ENCODE measurements at regions not wholly inside any gene's neighbourhood (a gene's known extent, or its start where the extent isn't known, plus 50 kb on each side); places are given as distances from the start of the nearest gene placed in this dataset.

DNA sequence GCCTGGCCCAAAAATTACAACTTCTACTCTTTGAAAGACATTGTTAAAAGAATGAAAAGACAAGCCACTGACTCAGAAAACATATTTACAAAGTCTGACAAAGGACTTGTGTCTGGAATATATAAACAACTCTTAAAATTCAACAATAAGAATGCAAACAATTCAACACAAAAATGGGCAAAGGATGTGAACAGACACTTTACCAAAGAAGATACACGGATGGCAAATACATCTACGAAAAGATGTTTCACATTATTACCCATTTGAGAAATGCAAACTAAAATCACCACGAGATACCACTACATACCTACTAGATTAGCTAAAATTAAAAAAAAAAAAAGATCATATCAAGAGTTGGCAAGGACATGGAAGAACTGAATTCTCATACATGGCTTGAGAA is 80.8 kb upstream of the METRNL start:
- Mint-ChIP-seq H3K27ac (ENCODE audit: unreplicated experiment) (no peak overlapping the region), H3K4me3 (ENCODE audit: low read depth, unreplicated experiment) (no peak overlapping the region), H3K36me3 (ENCODE audit: insufficient read depth, unreplicated experiment) (no peaks in the 10 kb centered on the region), H3K4me1 (ENCODE audit: low read depth, unreplicated experiment) (no peaks in the 10 kb centered on the region), H3K9me3 (ENCODE audit: low read depth, unreplicated experiment) (peaks cover 9% of the 10 kb centered on the region), H3K27me3 (ENCODE audit: unreplicated experiment) (no peaks in the 10 kb centered on the region)
- intact Hi-C loops (cut with micrococcal nuclease; ENCODE audit: unreplicated experiment), result no loop called here
- CTCF ChIA-PET, result interaction anchor here (1.3 kb wide), 1 partner anchor 13 kb away, joined by 3 read pairs; no protein-coding TSS in a partner anchor
- no TSS peak for BruUV-seq (replicated peaks)
- no peak for TF ChIP-seq CTCF (IDR thresholded peaks at IDR 0.05; ENCODE audit: unreplicated experiment)
- DNase-seq, result no peak

GRCh38 chr17:83000738-83001137 is 78.7 kb upstream of the METRNL start:
- CTCF ChIA-PET, result no interaction called here
- TF ChIP-seq CTCF (IDR thresholded peaks at IDR 0.05; ENCODE audit: unreplicated experiment), result no peak
- peaks cover 3% of the 10 kb centered on the region for H3K9me3 Mint-ChIP-seq (ENCODE audit: low read depth, unreplicated experiment)
- BruUV-seq (replicated peaks), result no TSS peak
- no peaks in the 10 kb centered on the region for H3K36me3 Mint-ChIP-seq (ENCODE audit: insufficient read depth, unreplicated experiment)
- no peak overlapping the region for H3K4me3 Mint-ChIP-seq (ENCODE audit: low read depth, unreplicated experiment)
- H3K27me3 Mint-ChIP-seq (ENCODE audit: unreplicated experiment), result no peaks in the 10 kb centered on the region
- intact Hi-C loops (cut with micrococcal nuclease; ENCODE audit: unreplicated experiment), result no loop called here
- no peak for DNase-seq
- H3K27ac Mint-ChIP-seq (ENCODE audit: unreplicated experiment), result no peak overlapping the region
- H3K4me1 Mint-ChIP-seq (ENCODE audit: low read depth, unreplicated experiment), result no peaks in the 10 kb centered on the region

- Mint-ChIP-seq H3K4me3 (ENCODE audit: low read depth, unreplicated experiment) (no peak overlapping the region), H3K9me3 (ENCODE audit: low read depth, unreplicated experiment) (peaks cover 3% of the 10 kb centered on the region), H3K27me3 (ENCODE audit: unreplicated experiment) (no peaks in the 10 kb centered on the region), H3K4me1 (ENCODE audit: low read depth, unreplicated experiment) (no peaks in the 10 kb centered on the region), H3K36me3 (ENCODE audit: insufficient read depth, unreplicated experiment) (no peaks in the 10 kb centered on the region), H3K27ac (ENCODE audit: unreplicated experiment) (no peak overlapping the region)
- DNase-seq, result no peak
- no TSS peak for BruUV-seq (replicated peaks)
- no peak for TF ChIP-seq CTCF (IDR thresholded peaks at IDR 0.05; ENCODE audit: unreplicated experiment)
- intact Hi-C loops (cut with micrococcal nuclease; ENCODE audit: unreplicated experiment), result no loop called here
- CTCF ChIA-PET, result no interaction called here
Observed at GRCh38 chr17:83002118-83002805, 77.1 kb upstream of the METRNL start.

GRCh38 chr17:83004791-83005380 is 74.5 kb upstream of the METRNL start:
- CTCF ChIA-PET, result interaction anchor here (0.8 kb wide), 1 partner anchor 134 kb away, joined by 3 read pairs; no protein-coding TSS in a partner anchor
- Mint-ChIP-seq H3K4me3 (ENCODE audit: low read depth, unreplicated experiment) (no peak overlapping the region), H3K4me1 (ENCODE audit: low read depth, unreplicated experiment) (no peaks in the 10 kb centered on the region), H3K36me3 (ENCODE audit: insufficient read depth, unreplicated experiment) (no peaks in the 10 kb centered on the region), H3K9me3 (ENCODE audit: low read depth, unreplicated experiment) (no peaks in the 10 kb centered on the region), H3K27me3 (ENCODE audit: unreplicated experiment) (no peaks in the 10 kb centered on the region), H3K27ac (ENCODE audit: unreplicated experiment) (no peak overlapping the region)
- no peak for TF ChIP-seq CTCF (IDR thresholded peaks at IDR 0.05; ENCODE audit: unreplicated experiment)
- intact Hi-C loops (cut with micrococcal nuclease; ENCODE audit: unreplicated experiment), result no loop called here
- no peak for DNase-seq
- no TSS peak for BruUV-seq (replicated peaks)

All from Calu3 (cell line).